CD14-positive monocyte (primary cell): ENCODE measurements at regions not wholly inside any gene's neighbourhood (a gene's known extent, or its start where the extent isn't known, plus 50 kb on each side); places are given as distances from the start of the nearest gene placed in this dataset.

Experiments
- DNase-seq, 3 donors: peaks; one replicate each; pipeline ENCODE4 v3.0.0-alpha.2; 2011 to 2022
- H2AFZ ChIP-seq: 2 replicates; pipeline ENCODE4 v1.6.0; 2012; ENCODE audit warnings: mild to moderate bottlenecking, low read depth, low read length, inconsistent platforms; ENCODE audit not compliant: insufficient read depth, poor library complexity, severe bottlenecking
- H3K27ac ChIP-seq, 2 donors: 1 replicate in 1 of 2; 2 replicates in 1 of 2; pipeline ENCODE4 v1.5.1; 2012 to 2013; ENCODE audit warnings: low read length in 2 of 2, control low read depth in 1 of 2, inconsistent platforms in 1 of 2, low read depth in 1 of 2, mild to moderate bottlenecking in 1 of 2
- H3K27me3 ChIP-seq, 2 donors: one replicate each; pipeline versions ENCODE4 v1.6.0 to v1.6.1; 2011 to 2013; ENCODE audit warnings: low read length in 2 of 2; ENCODE audit not compliant: control insufficient read depth in 2 of 2, insufficient read depth in 2 of 2
- H3K36me3 ChIP-seq, 2 donors: replicated peaks in 1 of 2; 1 replicate in 1 of 2; 2 replicates in 1 of 2; pipeline versions ENCODE4 v1.5.1 to v1.6.1; 2012 to 2013; ENCODE audit warnings: low read length in 2 of 2, control low read depth in 1 of 2, inconsistent platforms in 1 of 2, mild to moderate bottlenecking in 1 of 2; ENCODE audit not compliant: insufficient read depth in 2 of 2, control insufficient read depth in 1 of 2
- H3K4me1 ChIP-seq, 2 donors: 1 replicate in 1 of 2; 2 replicates in 1 of 2; pipeline versions ENCODE4 v1.5.1 to v1.6.1; 2012 to 2013; ENCODE audit warnings: low read length in 2 of 2, control low read depth in 1 of 2, inconsistent platforms in 1 of 2, mild to moderate bottlenecking in 1 of 2, moderate library complexity in 1 of 2; ENCODE audit not compliant: insufficient read depth in 2 of 2, control insufficient read depth in 1 of 2
- H3K4me2 ChIP-seq: replicated peaks from 2 replicates; pipeline ENCODE3; 2012; ENCODE audit warnings: low read length, moderate library complexity, mild to moderate bottlenecking; ENCODE audit not compliant: poor library complexity, severe bottlenecking; ENCODE audit errors: extremely low read depth
- H3K4me3 ChIP-seq, 3 experiments: fragments of 200-600 bp in 1 of 3; sonication (generic) in 1 of 3; replicated peaks in 1 of 3; 1 replicate in 2 of 3; 2 replicates in 1 of 3; pipeline ENCODE4 v1.5.1; 2011 to 2013; ENCODE audit warnings: low read length in 3 of 3, mild to moderate bottlenecking in 3 of 3, control low read depth in 2 of 3, low read depth in 2 of 3, inconsistent platforms in 1 of 3, moderate library complexity in 1 of 3
- H3K79me2 ChIP-seq: 2 replicates; pipeline ENCODE4 v1.6.0; 2012; ENCODE audit warnings: mild to moderate bottlenecking, control low read depth, inconsistent platforms, low read length, moderate library complexity; ENCODE audit not compliant: insufficient read depth
- H3K9ac ChIP-seq: 2 replicates; pipeline ENCODE4 v1.6.0; 2017; ENCODE audit warnings: low read length, mild to moderate bottlenecking; ENCODE audit not compliant: insufficient read depth, poor library complexity, severe bottlenecking
- H3K9me3 ChIP-seq, 2 donors: replicated peaks in 1 of 2; 1 replicate in 1 of 2; 2 replicates in 1 of 2; pipeline versions ENCODE4 v1.5.1 to v1.6.1; 2012 to 2013; ENCODE audit warnings: low read length in 2 of 2, control low read depth in 1 of 2; ENCODE audit not compliant: control insufficient read depth in 1 of 2, insufficient read depth in 1 of 2
- H4K20me1 ChIP-seq: 2 replicates; pipeline ENCODE4 v1.6.0; 2012; ENCODE audit warnings: mild to moderate bottlenecking, low read length, control low read depth, moderate library complexity; ENCODE audit not compliant: insufficient read depth
- H3K27ac Mint-ChIP-seq, 7 donors: one replicate each; pipeline ENCODE4 v1.8.0; 2020; ENCODE audit warnings: mild to moderate bottlenecking in 7 of 7, mixed read lengths in 7 of 7, moderate library complexity in 6 of 7, inconsistent platforms in 2 of 7
- H3K27me3 Mint-ChIP-seq, 3 donors: one replicate each; pipeline ENCODE4 v1.8.0; 2021 to 2022; ENCODE audit warnings: low read depth in 3 of 3, mild to moderate bottlenecking in 3 of 3, mixed read lengths in 3 of 3, moderate library complexity in 3 of 3, inconsistent platforms in 1 of 3
- H3K36me3 Mint-ChIP-seq, 2 donors: one replicate each; pipeline ENCODE4 v1.8.0; 2020; ENCODE audit warnings: mixed read lengths in 2 of 2, inconsistent platforms in 1 of 2, mild to moderate bottlenecking in 1 of 2
- H3K4me1 Mint-ChIP-seq: one replicate; pipeline ENCODE4 v1.8.0; 2020; ENCODE audit warnings: mild to moderate bottlenecking, mixed read lengths
- H3K4me3 Mint-ChIP-seq, 2 donors: one replicate each; pipeline ENCODE4 v1.8.0; 2020; ENCODE audit warnings: mild to moderate bottlenecking in 2 of 2, mixed read lengths in 2 of 2, moderate library complexity in 1 of 2
- H3K9me3 Mint-ChIP-seq, 7 donors: one replicate each; pipeline ENCODE4 v1.8.0; 2020 to 2022; ENCODE audit warnings: mixed read lengths in 7 of 7, mild to moderate bottlenecking in 6 of 7, moderate library complexity in 6 of 7, inconsistent platforms in 2 of 7
- CTCF ChIP-seq: fragments of 200-600 bp; IDR thresholded peaks from one replicate; pipeline ENCODE4 v1.8.0; 2022; ENCODE audit warnings: antibody characterized with exemption, mild to moderate bottlenecking
- WGBS: methylation state at CpG from one replicate; pipeline ENCODE4 v1.1.5; 2013; ENCODE audit warnings: missing lambda C conversion rate; ENCODE audit not compliant: insufficient coverage; 5-methylcytosine and 5-hydroxymethylcytosine counted together
- intact Hi-C, 2 donors: fragments of 100-400 bp; cut with micrococcal nuclease; formaldehyde crosslinking; loops; one replicate each; pipeline versions ENCODE4 v1.15.0 to v1.15.1; 2023

GRCh38 chr12:90193500-90193899 is 484.9 kb upstream of the ATP2B1 start:
- no peaks in the 10 kb centered on the region for H3K9me3 ChIP-seq
- H3K4me2 ChIP-seq: no peak overlapping the region
- Mint-ChIP-seq H3K4me1 (no peaks in the 10 kb centered on the region), H3K27ac (no peak overlapping the region), H3K4me3 (no peak overlapping the region), H3K27me3 (no peaks in the 10 kb centered on the region), H3K9me3 (peaks cover 0 to 4% (median 2%) of the 10 kb centered on the region in 7 donors), H3K36me3 (no peaks in the 10 kb centered on the region)
- H4K20me1 ChIP-seq: no peaks in the 10 kb centered on the region
- no peaks in the 10 kb centered on the region for H3K27me3 ChIP-seq
- DNase-seq: no peak
- WGBS: no CpG with 5 or more reads among the region's 3 CpGs
- no peak overlapping the region for H3K27ac ChIP-seq
- intact Hi-C loops: no loop called here
- H3K79me2 ChIP-seq: no peaks in the 10 kb centered on the region
- no peak overlapping the region for H3K9ac ChIP-seq
- H3K4me1 ChIP-seq: no peaks in the 10 kb centered on the region
- H3K4me3 ChIP-seq: no peak overlapping the region
- no peaks in the 10 kb centered on the region for H3K36me3 ChIP-seq
- no peak for TF ChIP-seq CTCF
- H2AFZ ChIP-seq: no peak overlapping the region

GRCh38 chr12:90188857-90189256 is 480.2 kb upstream of the ATP2B1 start:
- Mint-ChIP-seq H3K27ac (no peak overlapping the region), H3K4me1 (no peaks in the 10 kb centered on the region), H3K36me3 (no peaks in the 10 kb centered on the region), H3K9me3 (peaks cover 2 to 4% (median 3%) of the 10 kb centered on the region in 7 donors), H3K27me3 (no peaks in the 10 kb centered on the region), H3K4me3 (no peak overlapping the region)
- no peak overlapping the region for H2AFZ ChIP-seq
- H3K27ac ChIP-seq: no peak overlapping the region
- H3K36me3 ChIP-seq: no peaks in the 10 kb centered on the region
- intact Hi-C loops: no loop called here
- no peaks in the 10 kb centered on the region for H3K4me1 ChIP-seq
- no peaks in the 10 kb centered on the region for H3K27me3 ChIP-seq
- no peak overlapping the region for H3K4me3 ChIP-seq
- WGBS: no CpG with 5 or more reads among the region's 2 CpGs
- no peak for TF ChIP-seq CTCF
- H3K9me3 ChIP-seq: no peaks in the 10 kb centered on the region
- H3K4me2 ChIP-seq: no peak overlapping the region
- no peaks in the 10 kb centered on the region for H3K79me2 ChIP-seq
- no peaks in the 10 kb centered on the region for H4K20me1 ChIP-seq
- DNase-seq: no peak
- H3K9ac ChIP-seq: no peak overlapping the region
